Nephron (organoid): ENCODE measurements at regions not wholly inside any gene's neighbourhood (a gene's known extent, or its start where the extent isn't known, plus 50 kb on each side); places are given as distances from the start of the nearest gene placed in this dataset.

Experiments
- H3K27ac Mint-ChIP-seq, 3 experiments: 2 replicates each; pipeline ENCODE4 v1.8.0; 2020; ENCODE audit warnings: mixed read lengths in 3 of 3, mild to moderate bottlenecking in 2 of 3, moderate library complexity in 1 of 3
- H3K27me3 Mint-ChIP-seq: 2 replicates; pipeline ENCODE4 v1.8.0; 2021; ENCODE audit warnings: low read depth, mild to moderate bottlenecking, moderate library complexity, mixed read lengths
- H3K36me3 Mint-ChIP-seq: 2 replicates; pipeline ENCODE4 v1.8.0; 2020; ENCODE audit warnings: low read depth, mixed read lengths
- H3K4me1 Mint-ChIP-seq: 2 replicates; pipeline ENCODE4 v1.8.0; 2020; ENCODE audit warnings: mixed read lengths
- H3K4me3 Mint-ChIP-seq, 3 experiments: 2 replicates each; pipeline ENCODE4 v1.8.0; 2020; ENCODE audit warnings: mild to moderate bottlenecking in 3 of 3, mixed read lengths in 3 of 3, moderate library complexity in 2 of 3
- H3K9me3 Mint-ChIP-seq: 2 replicates; pipeline ENCODE4 v1.8.0; 2020; ENCODE audit warnings: mixed read lengths
- CTCF ChIP-seq, 3 experiments: fragments of 200-600 bp; sonication (generic); IDR thresholded peaks; one replicate each; pipeline ENCODE4 v1.5.0; 2021; ENCODE audit warnings: antibody characterized with exemption in 3 of 3; ENCODE audit not compliant: unreplicated experiment in 3 of 3

GRCh38 chr5:173671121-173671949, 54.9 kb upstream of the BOD1 start:
- H3K36me3 Mint-ChIP-seq, result no peaks in the 10 kb centered on the region
- H3K4me3 Mint-ChIP-seq, result no peak overlapping the region

GRCh38 chr5:173672166-173672565, 55.7 kb upstream of the BOD1 start:
- no peak overlapping the region for H3K27ac Mint-ChIP-seq
- peaks cover 21% of the 10 kb centered on the region for H3K27me3 Mint-ChIP-seq
- peaks cover 2% of the 10 kb centered on the region for H3K9me3 Mint-ChIP-seq
- no peak overlapping the region for H3K4me3 Mint-ChIP-seq
- H3K4me1 Mint-ChIP-seq, result peaks cover 66% of the 10 kb centered on the region
- TF ChIP-seq CTCF (IDR thresholded peaks at IDR 0.05; ENCODE audit: unreplicated experiment in 3 of 3), result no peak
- no peaks in the 10 kb centered on the region for H3K36me3 Mint-ChIP-seq

More at GRCh38 chr5:173671121-173671949, 54.9 kb upstream of the BOD1 start:
- H3K27me3 Mint-ChIP-seq, result peaks cover 21% of the 10 kb centered on the region
- peaks cover 66% of the 10 kb centered on the region for H3K4me1 Mint-ChIP-seq
- peak overlapping the region; percentile 20 to 91 (median 67) for H3K27ac Mint-ChIP-seq
- no peak for TF ChIP-seq CTCF (IDR thresholded peaks at IDR 0.05; ENCODE audit: unreplicated experiment in 3 of 3)
- peaks cover 2% of the 10 kb centered on the region for H3K9me3 Mint-ChIP-seq

GRCh38 chr5:173672891-173673290, 56.4 kb upstream of the BOD1 start:
- H3K4me1 Mint-ChIP-seq, result peaks cover 63% of the 10 kb centered on the region
- no peaks in the 10 kb centered on the region for H3K9me3 Mint-ChIP-seq
- H3K27me3 Mint-ChIP-seq, result peaks cover 17% of the 10 kb centered on the region
- H3K36me3 Mint-ChIP-seq, result no peaks in the 10 kb centered on the region
- TF ChIP-seq CTCF (IDR thresholded peaks at IDR 0.05; ENCODE audit: unreplicated experiment in 3 of 3), result no peak
- H3K4me3 Mint-ChIP-seq, result no peak overlapping the region
- peak overlapping the region in 1 of 3 experiments; percentile 34 for H3K27ac Mint-ChIP-seq

GRCh38 chr5:173673295-173674101, 57.0 kb upstream of the BOD1 start:
- H3K36me3 Mint-ChIP-seq, result no peaks in the 10 kb centered on the region
- H3K27me3 Mint-ChIP-seq, result peaks cover 17% of the 10 kb centered on the region
- H3K4me1 Mint-ChIP-seq, result peaks cover 57% of the 10 kb centered on the region

GRCh38 chr5:173675287-173675996, 59.0 kb upstream of the BOD1 start:
- Mint-ChIP-seq H3K4me3 (no peak overlapping the region), H3K9me3 (no peaks in the 10 kb centered on the region), H3K36me3 (no peaks in the 10 kb centered on the region), H3K27ac (no peak overlapping the region), H3K27me3 (peaks cover 14% of the 10 kb centered on the region), H3K4me1 (peaks cover 46% of the 10 kb centered on the region)
- TF ChIP-seq CTCF (IDR thresholded peaks at IDR 0.05; ENCODE audit: unreplicated experiment in 3 of 3), result no peak

More at GRCh38 chr5:173673295-173674101, 57.0 kb upstream of the BOD1 start:
- Mint-ChIP-seq H3K9me3 (no peaks in the 10 kb centered on the region), H3K4me3 (no peak overlapping the region), H3K27ac (peak overlapping the region; percentile 24 to 56 (median 34))
- no peak for TF ChIP-seq CTCF (IDR thresholded peaks at IDR 0.05; ENCODE audit: unreplicated experiment in 3 of 3)
